Liver (tissue), 3 donors: ENCODE measurements at regions not wholly inside any gene's neighbourhood (a gene's known extent, or its start where the extent isn't known, plus 50 kb on each side); places are given as distances from the start of the nearest gene placed in this dataset.

ENCODE experiments used
- ATF3 ChIP-seq: IDR thresholded peaks from 2 replicates; pipeline ENCODE4 v1.6.1; 2016; ENCODE audit warnings: antibody characterized with exemption
- CTCF ChIP-seq: fragments of 150-350 bp; IDR thresholded peaks from 2 replicates; pipeline ENCODE4 v1.5.1; 2017; ENCODE audit warnings: improper control_type of control experiment, low read depth, low read length; ENCODE audit not compliant: missing input control
- GABPA ChIP-seq, 2 donors: IDR thresholded peaks in 1 of 2; conservative IDR thresholded peaks in 1 of 2; 2 replicates each; pipeline ENCODE4 v1.6.1; 2016; ENCODE audit warnings: antibody characterized with exemption in 2 of 2, mild to moderate bottlenecking in 1 of 2, moderate library complexity in 1 of 2
- HNF4G ChIP-seq: IDR thresholded peaks from 2 replicates; pipeline ENCODE4 v1.6.1; 2016; ENCODE audit warnings: antibody characterized with exemption
- JUND ChIP-seq, 2 donors: IDR thresholded peaks; 2 replicates each; pipeline ENCODE4 v1.6.1; 2016; ENCODE audit warnings: antibody characterized with exemption in 2 of 2
- RAD21 ChIP-seq, 2 donors: IDR thresholded peaks; 2 replicates each; pipeline ENCODE4 v1.6.1; 2016; ENCODE audit warnings: antibody characterized with exemption in 2 of 2, mild to moderate bottlenecking in 2 of 2
- REST ChIP-seq: IDR thresholded peaks from 2 replicates; pipeline ENCODE4 v1.6.1; 2016; ENCODE audit warnings: antibody characterized with exemption, mild to moderate bottlenecking
- TAF1 ChIP-seq: conservative IDR thresholded peaks from 2 replicates; pipeline ENCODE4 v1.6.1; 2016; ENCODE audit warnings: antibody characterized with exemption, mild to moderate bottlenecking
- YY1 ChIP-seq: IDR thresholded peaks from 2 replicates; pipeline ENCODE4 v1.6.1; 2016; ENCODE audit warnings: antibody characterized with exemption, mild to moderate bottlenecking
- donor health status: healthy.
- donor health status: healthy.

- no peak for TF ChIP-seq YY1
- no peak for TF ChIP-seq CTCF
- TF ChIP-seq GABPA (IDR thresholded peaks at IDR 0.05 in 1 of 2, conservative IDR thresholded peaks at IDR 0.05 in 1 of 2): no peak
- TF ChIP-seq RAD21 (IDR thresholded peaks at IDR 0.05): no peak
- TF ChIP-seq REST: no peak
- no peak for TF ChIP-seq ATF3
- TF ChIP-seq HNF4G: no peak
- TF ChIP-seq TAF1: no peak
- TF ChIP-seq JUND (IDR thresholded peaks at IDR 0.05): no peak
Observed at GRCh38 chr15:96166223-96167200, 164.0 kb upstream of the NR2F2 start.
